Epithelial cell of esophagus (primary cell): ENCODE measurements at regions not wholly inside any gene's neighbourhood (a gene's known extent, or its start where the extent isn't known, plus 50 kb on each side); places are given as distances from the start of the nearest gene placed in this dataset.
A peak's percentile ranks its signal among the peaks of the same experiment; 100 is the strongest.

Experiments used
- DNase-seq: peaks from one replicate; pipeline ENCODE4 v3.0.0; 2010; ENCODE audit warnings: low read depth
- H3K4me3 ChIP-seq: 2 replicates; pipeline ENCODE4 v1.5.1; 2011; ENCODE audit warnings: mild to moderate bottlenecking, low read length, control low read depth
- CTCF ChIP-seq: IDR thresholded peaks from 2 replicates; pipeline ENCODE4 v1.5.1; 2011; ENCODE audit warnings: low read depth, mild to moderate bottlenecking, low read length, control low read depth, inconsistent platforms; ENCODE audit not compliant: insufficient read depth; ENCODE audit errors: missing control alignments

GRCh38 chr2:183214680-183215079, 90.4 kb downstream of the NUP35 start:
- no peak for DNase-seq
- H3K4me3 ChIP-seq, result no peak overlapping the region
- TF ChIP-seq CTCF, result no peak

GRCh38 chr2:183215917-183216316, 91.7 kb downstream of the NUP35 start:
- no peak overlapping the region for H3K4me3 ChIP-seq
- no peak for DNase-seq
- no peak for TF ChIP-seq CTCF

- no peak for TF ChIP-seq CTCF
- no peak overlapping the region for H3K4me3 ChIP-seq
- DNase-seq, result no peak
Observed at GRCh38 chr2:183219888-183220287, 95.6 kb downstream of the NUP35 start.

GRCh38 chr2:183222751-183223150, 98.5 kb downstream of the NUP35 start:
- no peak for TF ChIP-seq CTCF
- H3K4me3 ChIP-seq, result no peak overlapping the region
- no peak for DNase-seq

GRCh38 chr2:183224948-183225347, 100.7 kb downstream of the NUP35 start:
- no peak for DNase-seq
- H3K4me3 ChIP-seq, result no peak overlapping the region
- TF ChIP-seq CTCF, result no peak

- H3K4me3 ChIP-seq, result no peak overlapping the region
- TF ChIP-seq CTCF, result no peak
- no peak for DNase-seq
Observed at GRCh38 chr2:183227176-183227575, 102.9 kb downstream of the NUP35 start.

- DNase-seq, result peak; percentile 2
- no peak for TF ChIP-seq CTCF
- no peak overlapping the region for H3K4me3 ChIP-seq
Observed at GRCh38 chr2:183229386-183229785, 105.1 kb downstream of the NUP35 start.
